HEK293 (cell line): ENCODE measurements at regions not wholly inside any gene's neighbourhood (a gene's known extent, or its start where the extent isn't known, plus 50 kb on each side); places are given as distances from the start of the nearest gene placed in this dataset.

Source experiments
- CTCF ChIA-PET: fragments of 350-600 bp; formaldehyde crosslinking; extraction: SDS; loops from one replicate; lab custom pipeline; 2021; ENCODE audit warnings: antibody characterized with exemption; lab: Yijun Ruan, JAX
- POLR2A ChIA-PET: fragments of 300-600 bp; formaldehyde crosslinking; extraction: SDS; loops from one replicate; lab custom pipeline; 2020; ENCODE audit warnings: antibody characterized with exemption, inconsistent platforms; lab: Yijun Ruan, JAX
- H3K27ac ChIP-seq: fragments of 200-500 bp; sonication (Bioruptor generic); 2 replicates; pipeline ENCODE4 v1.5.1; 2014; ENCODE audit warnings: low read depth, low read length, control low read depth, inconsistent platforms; ENCODE audit errors: extremely low read depth
- H3K36me3 ChIP-seq, 2 experiments: fragments of 200-500 bp in 1 of 2; sonication (Bioruptor generic) in 1 of 2; 1 replicate in 1 of 2; 2 replicates in 1 of 2; pipeline ENCODE4 v1.5.1; 2014 to 2017; ENCODE audit warnings: inconsistent platforms in 2 of 2, low read length in 2 of 2; ENCODE audit not compliant: control insufficient read depth in 2 of 2, insufficient read depth in 1 of 2
- H3K4me1 ChIP-seq: fragments of 200-500 bp; sonication (Bioruptor generic); 2 replicates; pipeline ENCODE4 v1.5.1; 2014; ENCODE audit warnings: mild to moderate bottlenecking, low read length, inconsistent platforms; ENCODE audit not compliant: control insufficient read depth, insufficient read depth
- H3K4me3 ChIP-seq: 2 replicates; pipeline ENCODE4 v1.5.1; 2011; ENCODE audit warnings: low read depth, mild to moderate bottlenecking, control low read depth, low read length, moderate library complexity
- H3K9me3 ChIP-seq: fragments of 200-500 bp; sonication (Bioruptor generic); 2 replicates; pipeline ENCODE4 v1.5.1; 2014; ENCODE audit warnings: low read depth, low read length, inconsistent platforms; ENCODE audit not compliant: control insufficient read depth, insufficient read depth
- FEZF1 ChIP-seq: fragments of 450-650 bp; formaldehyde crosslinking; IDR thresholded peaks from 2 replicates; pipeline ENCODE4 v1.5.1; 2016; ENCODE audit warnings: missing biosample characterization, missing genetic modification characterization
- GFI1B ChIP-seq: fragments of 450-650 bp; formaldehyde crosslinking; IDR thresholded peaks from 2 replicates; pipeline ENCODE4 v1.5.1; 2016; ENCODE audit warnings: missing biosample characterization, missing genetic modification characterization
- MZF1 ChIP-seq: fragments of 450-650 bp; formaldehyde crosslinking; IDR thresholded peaks from 2 replicates; pipeline ENCODE4 v1.5.1; 2017; ENCODE audit warnings: missing biosample characterization, missing genetic modification characterization, borderline replicate concordance
- OVOL3 ChIP-seq: fragments of 450-650 bp; formaldehyde crosslinking; IDR thresholded peaks from 2 replicates; pipeline ENCODE4 v1.5.1; 2016; ENCODE audit warnings: missing biosample characterization, missing genetic modification characterization
- PRDM1 ChIP-seq: fragments of 450-650 bp; formaldehyde crosslinking; IDR thresholded peaks from 2 replicates; pipeline ENCODE4; 2016; ENCODE audit warnings: missing biosample characterization, missing genetic modification characterization
- TCF7L2 ChIP-seq: IDR thresholded peaks from 2 replicates; pipeline ENCODE4 v1.6.1; 2011; ENCODE audit warnings: low read depth, mild to moderate bottlenecking, inconsistent platforms, low read length, moderate library complexity, borderline replicate concordance
- ZNF404 ChIP-seq: fragments of 450-650 bp; formaldehyde crosslinking; IDR thresholded peaks from 2 replicates; pipeline ENCODE4 v1.5.1; 2017; ENCODE audit warnings: missing biosample characterization, missing genetic modification characterization
- ZNF514 ChIP-seq: fragments of 450-650 bp; formaldehyde crosslinking; IDR thresholded peaks from 2 replicates; pipeline ENCODE4 v1.5.1; 2016; ENCODE audit warnings: missing biosample characterization, missing genetic modification characterization
- ZNF585B ChIP-seq: fragments of 450-650 bp; formaldehyde crosslinking; IDR thresholded peaks from 2 replicates; pipeline ENCODE4 v1.5.1; 2016; ENCODE audit warnings: missing biosample characterization, missing genetic modification characterization
- ZNF623 ChIP-seq: fragments of 450-650 bp; formaldehyde crosslinking; IDR thresholded peaks from 2 replicates; pipeline ENCODE4 v1.5.1; 2016; ENCODE audit warnings: missing biosample characterization, missing genetic modification characterization
- ZNF626 ChIP-seq: fragments of 450-650 bp; sonication (Bioruptor Pico); formaldehyde crosslinking; IDR thresholded peaks from 2 replicates; pipeline ENCODE4 v1.5.1; 2018; ENCODE audit warnings: missing biosample characterization, missing genetic modification characterization, inconsistent platforms
- ZNF837 ChIP-seq: fragments of 450-650 bp; formaldehyde crosslinking; IDR thresholded peaks from 2 replicates; pipeline ENCODE4 v1.5.1; 2016; ENCODE audit warnings: missing biosample characterization, missing genetic modification characterization
- TF ChIP-seq, protein P1 (sequence below): fragments of 450-650 bp; formaldehyde crosslinking; IDR thresholded peaks from 2 replicates; pipeline ENCODE4; 2016; ENCODE audit warnings: missing biosample characterization, missing genetic modification characterization
- TF ChIP-seq, protein P2 (sequence below): fragments of 450-650 bp; formaldehyde crosslinking; IDR thresholded peaks from 2 replicates; pipeline ENCODE4 v1.5.1; 2016; ENCODE audit warnings: missing biosample characterization, missing genetic modification characterization
- TF ChIP-seq, protein P3 (sequence below): fragments of 450-650 bp; formaldehyde crosslinking; IDR thresholded peaks from 2 replicates; pipeline ENCODE4 v1.5.1; 2017; ENCODE audit warnings: missing biosample characterization, mild to moderate bottlenecking, missing genetic modification characterization, moderate library complexity
- TF ChIP-seq, protein P4 (sequence below): fragments of 450-650 bp; formaldehyde crosslinking; IDR thresholded peaks from 2 replicates; pipeline ENCODE4 v1.5.1; 2017; ENCODE audit warnings: missing biosample characterization, missing genetic modification characterization
- TF ChIP-seq, protein P5 (sequence below): fragments of 450-650 bp; formaldehyde crosslinking; IDR thresholded peaks from 2 replicates; pipeline ENCODE4 v1.5.1; 2016; ENCODE audit warnings: missing biosample characterization, missing genetic modification characterization
- TF ChIP-seq, protein P6 (sequence below): fragments of 450-650 bp; formaldehyde crosslinking; IDR thresholded peaks from 2 replicates; pipeline ENCODE4 v1.5.1; 2017; ENCODE audit warnings: missing biosample characterization, missing genetic modification characterization
- TF ChIP-seq, protein P7 (sequence below): fragments of 450-650 bp; formaldehyde crosslinking; IDR thresholded peaks from 2 replicates; pipeline ENCODE4 v1.5.1; 2016; ENCODE audit warnings: missing biosample characterization, missing genetic modification characterization

DNA sequence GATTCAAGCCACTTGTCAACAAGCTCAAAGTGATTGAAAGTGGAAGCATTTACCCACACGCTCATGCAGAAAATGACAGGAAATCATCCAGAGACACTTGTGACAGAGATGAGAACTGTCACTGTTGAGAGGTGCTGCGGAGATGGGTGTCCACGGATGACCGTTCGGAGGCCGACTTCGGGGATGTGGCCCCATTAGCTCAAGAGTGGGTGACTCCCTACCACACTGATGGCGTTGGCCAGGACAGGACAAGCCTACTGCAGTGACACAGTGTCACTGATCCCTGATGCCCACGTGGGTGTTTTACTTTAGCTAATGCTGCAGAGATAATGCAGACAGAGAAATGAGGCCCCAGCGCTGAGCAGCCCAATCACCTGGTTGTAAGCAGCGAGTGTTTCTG, 81.5 kb upstream of the YWHAQ start (continued):
- TF ChIP-seq, protein P1, sequence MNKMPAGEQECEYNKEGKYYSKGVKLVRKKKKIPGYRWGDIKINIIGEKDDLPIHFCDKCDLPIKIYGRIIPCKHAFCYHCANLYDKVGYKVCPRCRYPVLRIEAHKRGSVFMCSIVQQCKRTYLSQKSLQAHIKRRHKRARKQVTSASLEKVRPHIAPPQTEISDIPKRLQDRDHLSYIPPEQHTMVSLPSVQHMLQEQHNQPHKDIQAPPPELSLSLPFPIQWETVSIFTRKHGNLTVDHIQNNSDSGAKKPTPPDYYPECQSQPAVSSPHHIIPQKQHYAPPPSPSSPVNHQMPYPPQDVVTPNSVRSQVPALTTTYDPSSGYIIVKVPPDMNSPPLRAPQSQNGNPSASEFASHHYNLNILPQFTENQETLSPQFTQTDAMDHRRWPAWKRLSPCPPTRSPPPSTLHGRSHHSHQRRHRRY (tag by site-specific recombination) = no peak

DNA sequence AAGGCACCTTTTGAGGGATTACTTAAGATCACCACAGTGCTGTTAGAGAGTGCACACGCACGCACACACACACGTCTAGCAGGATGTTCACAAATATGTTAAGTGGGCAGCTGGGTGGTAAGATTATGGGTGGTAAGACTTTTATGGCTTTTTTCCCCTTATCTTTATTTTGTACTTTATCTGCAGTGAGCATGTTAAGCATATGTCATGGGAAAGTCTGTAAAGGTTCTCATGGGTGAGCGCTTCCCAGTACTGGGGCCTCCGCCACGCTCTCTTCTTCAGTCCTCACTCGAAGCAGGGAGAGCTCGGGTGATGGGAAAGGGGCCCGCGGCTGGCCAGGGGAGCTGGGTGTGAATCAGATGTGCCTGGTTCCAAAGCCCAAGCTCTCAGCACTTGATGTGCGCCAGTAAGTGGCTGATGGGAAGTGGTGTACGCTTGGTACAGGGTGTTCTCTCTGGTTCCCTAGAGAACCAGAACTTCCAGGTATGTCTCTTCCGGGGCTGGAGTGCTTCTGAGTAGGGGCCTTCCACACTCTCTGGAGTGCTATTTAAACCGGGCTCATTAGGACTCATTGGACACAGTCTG, 83.9 kb upstream of the YWHAQ start:
- POLR2A ChIA-PET = no interaction called here

DNA sequence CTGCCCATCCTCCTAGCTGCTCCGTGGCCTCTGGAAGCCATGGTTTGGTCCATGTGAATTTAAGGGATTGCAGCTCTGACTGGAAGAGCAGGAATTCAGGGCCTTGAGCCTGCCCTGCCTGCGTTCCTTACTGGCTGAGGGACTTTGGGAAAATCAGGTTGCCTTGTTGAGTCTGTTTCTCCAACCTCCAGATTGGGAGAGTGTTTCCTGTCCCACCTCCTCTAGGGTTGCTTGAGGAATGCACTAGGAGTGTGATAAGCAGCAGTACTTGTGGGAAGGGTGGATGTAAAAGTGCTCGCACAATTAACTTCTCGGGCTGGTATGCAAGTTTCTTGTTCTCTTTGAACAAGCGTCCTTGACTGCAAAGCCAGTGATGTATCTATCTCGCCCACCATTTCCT, 84.4 kb upstream of the YWHAQ start:
- CTCF ChIA-PET = interaction anchor here (1.3 kb wide), 1 partner anchor 142 kb away, joined by 4 read pairs; no protein-coding TSS in a partner anchor
- TF ChIP-seq ZNF626 (tag by site-specific recombination) (no peak), FEZF1 (no peak), ZNF585B (tag by site-specific recombination) (no peak), ZNF514 (tag by site-specific recombination) (no peak)
- TF ChIP-seq, protein P2, sequence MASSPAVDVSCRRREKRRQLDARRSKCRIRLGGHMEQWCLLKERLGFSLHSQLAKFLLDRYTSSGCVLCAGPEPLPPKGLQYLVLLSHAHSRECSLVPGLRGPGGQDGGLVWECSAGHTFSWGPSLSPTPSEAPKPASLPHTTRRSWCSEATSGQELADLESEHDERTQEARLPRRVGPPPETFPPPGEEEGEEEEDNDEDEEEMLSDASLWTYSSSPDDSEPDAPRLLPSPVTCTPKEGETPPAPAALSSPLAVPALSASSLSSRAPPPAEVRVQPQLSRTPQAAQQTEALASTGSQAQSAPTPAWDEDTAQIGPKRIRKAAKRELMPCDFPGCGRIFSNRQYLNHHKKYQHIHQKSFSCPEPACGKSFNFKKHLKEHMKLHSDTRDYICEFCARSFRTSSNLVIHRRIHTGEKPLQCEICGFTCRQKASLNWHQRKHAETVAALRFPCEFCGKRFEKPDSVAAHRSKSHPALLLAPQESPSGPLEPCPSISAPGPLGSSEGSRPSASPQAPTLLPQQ (tag by site-specific recombination) = no peak
- TF ChIP-seq, protein P3, sequence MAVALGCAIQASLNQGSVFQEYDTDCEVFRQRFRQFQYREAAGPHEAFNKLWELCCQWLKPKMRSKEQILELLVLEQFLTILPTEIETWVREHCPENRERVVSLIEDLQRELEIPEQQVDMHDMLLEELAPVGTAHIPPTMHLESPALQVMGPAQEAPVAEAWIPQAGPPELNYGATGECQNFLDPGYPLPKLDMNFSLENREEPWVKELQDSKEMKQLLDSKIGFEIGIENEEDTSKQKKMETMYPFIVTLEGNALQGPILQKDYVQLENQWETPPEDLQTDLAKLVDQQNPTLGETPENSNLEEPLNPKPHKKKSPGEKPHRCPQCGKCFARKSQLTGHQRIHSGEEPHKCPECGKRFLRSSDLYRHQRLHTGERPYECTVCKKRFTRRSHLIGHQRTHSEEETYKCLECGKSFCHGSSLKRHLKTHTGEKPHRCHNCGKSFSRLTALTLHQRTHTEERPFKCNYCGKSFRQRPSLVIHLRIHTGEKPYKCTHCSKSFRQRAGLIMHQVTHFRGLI (tag by site-specific recombination) = no peak

More for the DNA sequence above, 83.9 kb upstream of the YWHAQ start:
- H3K4me1 ChIP-seq = no peaks in the 10 kb centered on the region
- H3K36me3 ChIP-seq = no peaks in the 10 kb centered on the region
- H3K9me3 ChIP-seq = no peaks in the 10 kb centered on the region
- H3K27ac ChIP-seq = no peak overlapping the region
- no peak overlapping the region for H3K4me3 ChIP-seq
- TF ChIP-seq PRDM1 (tag by site-specific recombination) = no peak
- no peak for TF ChIP-seq MZF1 (tag by site-specific recombination)
- no peak for TF ChIP-seq TCF7L2
- TF ChIP-seq, protein P4, sequence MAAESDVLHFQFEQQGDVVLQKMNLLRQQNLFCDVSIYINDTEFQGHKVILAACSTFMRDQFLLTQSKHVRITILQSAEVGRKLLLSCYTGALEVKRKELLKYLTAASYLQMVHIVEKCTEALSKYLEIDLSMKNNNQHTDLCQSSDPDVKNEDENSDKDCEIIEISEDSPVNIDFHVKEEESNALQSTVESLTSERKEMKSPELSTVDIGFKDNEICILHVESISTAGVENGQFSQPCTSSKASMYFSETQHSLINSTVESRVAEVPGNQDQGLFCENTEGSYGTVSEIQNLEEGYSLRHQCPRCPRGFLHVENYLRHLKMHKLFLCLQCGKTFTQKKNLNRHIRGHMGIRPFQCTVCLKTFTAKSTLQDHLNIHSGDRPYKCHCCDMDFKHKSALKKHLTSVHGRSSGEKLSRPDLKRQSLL (tag by site-specific recombination) = no peak
- TF ChIP-seq, protein P3 (tag by site-specific recombination) = no peak
- no peak for TF ChIP-seq ZNF623 (tag by site-specific recombination)
- no peak for TF ChIP-seq OVOL3 (tag by site-specific recombination)
- TF ChIP-seq, protein P5, sequence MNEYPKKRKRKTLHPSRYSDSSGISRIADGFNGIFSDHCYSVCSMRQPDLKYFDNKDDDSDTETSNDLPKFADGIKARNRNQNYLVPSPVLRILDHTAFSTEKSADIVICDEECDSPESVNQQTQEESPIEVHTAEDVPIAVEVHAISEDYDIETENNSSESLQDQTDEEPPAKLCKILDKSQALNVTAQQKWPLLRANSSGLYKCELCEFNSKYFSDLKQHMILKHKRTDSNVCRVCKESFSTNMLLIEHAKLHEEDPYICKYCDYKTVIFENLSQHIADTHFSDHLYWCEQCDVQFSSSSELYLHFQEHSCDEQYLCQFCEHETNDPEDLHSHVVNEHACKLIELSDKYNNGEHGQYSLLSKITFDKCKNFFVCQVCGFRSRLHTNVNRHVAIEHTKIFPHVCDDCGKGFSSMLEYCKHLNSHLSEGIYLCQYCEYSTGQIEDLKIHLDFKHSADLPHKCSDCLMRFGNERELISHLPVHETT = no peak
- TF ChIP-seq, protein P6, sequence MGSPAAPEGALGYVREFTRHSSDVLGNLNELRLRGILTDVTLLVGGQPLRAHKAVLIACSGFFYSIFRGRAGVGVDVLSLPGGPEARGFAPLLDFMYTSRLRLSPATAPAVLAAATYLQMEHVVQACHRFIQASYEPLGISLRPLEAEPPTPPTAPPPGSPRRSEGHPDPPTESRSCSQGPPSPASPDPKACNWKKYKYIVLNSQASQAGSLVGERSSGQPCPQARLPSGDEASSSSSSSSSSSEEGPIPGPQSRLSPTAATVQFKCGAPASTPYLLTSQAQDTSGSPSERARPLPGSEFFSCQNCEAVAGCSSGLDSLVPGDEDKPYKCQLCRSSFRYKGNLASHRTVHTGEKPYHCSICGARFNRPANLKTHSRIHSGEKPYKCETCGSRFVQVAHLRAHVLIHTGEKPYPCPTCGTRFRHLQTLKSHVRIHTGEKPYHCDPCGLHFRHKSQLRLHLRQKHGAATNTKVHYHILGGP (tag by site-specific recombination) = no peak
- no peak for TF ChIP-seq ZNF837
- no peak for TF ChIP-seq ZNF404 (tag by site-specific recombination)
- TF ChIP-seq, protein P7, sequence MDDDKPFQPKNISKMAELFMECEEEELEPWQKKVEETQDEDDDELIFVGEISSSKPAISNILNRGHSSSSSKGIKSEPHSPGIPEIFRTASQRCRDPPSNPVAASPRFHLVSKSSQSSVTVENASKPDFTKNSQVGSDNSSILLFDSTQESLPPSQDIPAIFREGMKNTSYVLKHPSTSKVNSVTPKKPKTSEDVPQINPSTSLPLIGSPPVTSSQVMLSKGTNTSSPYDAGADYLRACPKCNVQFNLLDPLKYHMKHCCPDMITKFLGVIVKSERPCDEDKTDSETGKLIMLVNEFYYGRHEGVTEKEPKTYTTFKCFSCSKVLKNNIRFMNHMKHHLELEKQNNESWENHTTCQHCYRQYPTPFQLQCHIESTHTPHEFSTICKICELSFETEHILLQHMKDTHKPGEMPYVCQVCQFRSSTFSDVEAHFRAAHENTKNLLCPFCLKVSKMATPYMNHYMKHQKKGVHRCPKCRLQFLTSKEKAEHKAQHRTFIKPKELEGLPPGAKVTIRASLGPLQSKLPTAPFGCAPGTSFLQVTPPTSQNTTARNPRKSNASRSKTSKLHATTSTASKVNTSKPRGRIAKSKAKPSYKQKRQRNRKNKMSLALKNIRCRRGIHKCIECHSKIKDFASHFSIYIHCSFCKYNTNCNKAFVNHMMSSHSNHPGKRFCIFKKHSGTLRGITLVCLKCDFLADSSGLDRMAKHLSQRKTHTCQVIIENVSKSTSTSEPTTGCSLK (tag by site-specific recombination) = no peak
- no peak for TF ChIP-seq GFI1B (tag by site-specific recombination)
- TF ChIP-seq, all 188 proteins: peak for 0
- CTCF ChIA-PET = interaction anchor here (1.3 kb wide), 1 partner anchor 142 kb away, joined by 4 read pairs; no protein-coding TSS in a partner anchor

More for the DNA sequence above, 84.4 kb upstream of the YWHAQ start:
- Histone ChIP-seq H3K4me3 (no peak overlapping the region), H3K9me3 (no peaks in the 10 kb centered on the region), H3K4me1 (no peaks in the 10 kb centered on the region), H3K36me3 (no peaks in the 10 kb centered on the region), H3K27ac (no peak overlapping the region)
- POLR2A ChIA-PET = no interaction called here
